SH-SY5Y (cell line): ENCODE measurements at regions not wholly inside any gene's neighbourhood (a gene's known extent, or its start where the extent isn't known, plus 50 kb on each side); places are given as distances from the start of the nearest gene placed in this dataset.

Source experiments
- GATA2 ChIP-seq: IDR thresholded peaks from 2 replicates; pipeline ENCODE4 v1.6.1; 2011; ENCODE audit warnings: mild to moderate bottlenecking, low read depth, low read length
- GATA3 ChIP-seq: IDR thresholded peaks from 2 replicates; pipeline ENCODE4 v1.6.1; 2011; ENCODE audit warnings: low read depth, mild to moderate bottlenecking, low read length, moderate library complexity

- TF ChIP-seq GATA3 (no peak), GATA2 (no peak)
Measured at GRCh38 chr2:129483366-129483765, 496.1 kb upstream of the RAB6C start.
